H1 (cell line): ENCODE measurements at regions not wholly inside any gene's neighbourhood (a gene's known extent, or its start where the extent isn't known, plus 50 kb on each side); places are given as distances from the start of the nearest gene placed in this dataset.

Experiments
- CTCF ChIA-PET: fragments of 300-600 bp; sonication (Branson Sonifier 250); formaldehyde crosslinking; loops from one replicate; lab custom pipeline; 2021; ENCODE audit not compliant: partially characterized antibody; lab: Charles Lee
- POLR2A ChIA-PET: fragments of 300-600 bp; sonication (Branson Sonifier 250); formaldehyde crosslinking; loops from one replicate; lab custom pipeline; 2021; ENCODE audit warnings: inconsistent platforms; ENCODE audit not compliant: partially characterized antibody; lab: Charles Lee
- DNase-seq, 2 experiments: peaks; one replicate each; pipeline versions ENCODE4 v3.0.0 to v3.0.0-alpha.2; 2010 to 2022; ENCODE audit warnings: low spot score in 2 of 2, low read depth in 1 of 2, mixed read lengths in 1 of 2
- FAIRE-seq: peaks from 2 replicates; lab custom pipeline; 2011; peaks lifted over from hg19 to GRCh38; lab: Jason Lieb, UNC
- H2AFZ ChIP-seq: 2 replicates; pipeline ENCODE4 v1.8.1; 2012; ENCODE audit warnings: low read length, inconsistent platforms
- H2AK5ac ChIP-seq: 2 replicates; pipeline ENCODE4 v1.6.1; 2013; ENCODE audit warnings: low read depth, low read length
- H2BK120ac ChIP-seq: replicated peaks from 2 replicates; pipeline ENCODE3; 2013; ENCODE audit warnings: low read depth, low read length, inconsistent platforms
- H2BK12ac ChIP-seq: 2 replicates; pipeline ENCODE4 v1.6.1; 2013; ENCODE audit warnings: low read depth, low read length
- H2BK15ac ChIP-seq: 2 replicates; pipeline ENCODE4 v1.6.1; 2013; ENCODE audit warnings: low read length
- H2BK20ac ChIP-seq: 2 replicates; pipeline ENCODE4 v1.6.1; 2013; ENCODE audit warnings: low read length
- H2BK5ac ChIP-seq: 2 replicates; pipeline ENCODE4 v1.6.1; 2013; ENCODE audit warnings: low read depth, low read length
- H3K14ac ChIP-seq: 2 replicates; pipeline ENCODE4 v1.6.1; 2013; ENCODE audit warnings: inconsistent platforms; ENCODE audit not compliant: insufficient read length
- H3K18ac ChIP-seq: 2 replicates; pipeline ENCODE4 v1.6.1; 2013; ENCODE audit warnings: low read length; ENCODE audit errors: extremely low read depth
- H3K23ac ChIP-seq: 2 replicates; pipeline ENCODE4 v1.6.1; 2013; ENCODE audit warnings: inconsistent platforms; ENCODE audit not compliant: insufficient read length
- H3K23me2 ChIP-seq: 2 replicates; pipeline ENCODE4 v1.6.1; 2013; ENCODE audit warnings: low read depth, low read length
- H3K27ac ChIP-seq: 2 replicates; pipeline ENCODE4 v1.6.1; 2011; ENCODE audit warnings: low read depth, low read length, inconsistent platforms
- H3K27me3 ChIP-seq, 4 experiments: replicated peaks in 1 of 4; 1 replicate in 1 of 4; 2 replicates in 3 of 4; pipeline versions ENCODE4 v1.6.1 to v1.8.1; 2011 to 2013; ENCODE audit warnings: low read length in 3 of 4, mild to moderate bottlenecking in 3 of 4, inconsistent platforms in 2 of 4, mixed read lengths in 2 of 4, moderate library complexity in 1 of 4; ENCODE audit not compliant: control insufficient read depth in 3 of 4, insufficient read depth in 3 of 4; ENCODE audit errors: extremely low read depth in 1 of 4
- H3K36me3 ChIP-seq, 4 experiments: 2 replicates each; pipeline versions ENCODE4 v1.6.1 to v1.8.1; 2011 to 2013; ENCODE audit warnings: mild to moderate bottlenecking in 4 of 4, low read length in 3 of 4, moderate library complexity in 2 of 4, control low read depth in 1 of 4, inconsistent platforms in 1 of 4; ENCODE audit not compliant: insufficient read depth in 4 of 4, control insufficient read depth in 2 of 4
- H3K4ac ChIP-seq: replicated peaks from 2 replicates; pipeline ENCODE3; 2013; ENCODE audit warnings: low read length, low read depth, mixed read lengths, inconsistent platforms; ENCODE audit not compliant: insufficient read length
- H3K4me1 ChIP-seq, 4 experiments: replicated peaks in 1 of 4; 1 replicate in 1 of 4; 2 replicates in 3 of 4; pipeline versions ENCODE4 v1.6.1 to v1.8.1; 2011 to 2013; ENCODE audit warnings: low read length in 3 of 4, inconsistent platforms in 2 of 4, mixed read lengths in 1 of 4; ENCODE audit not compliant: insufficient read depth in 4 of 4, control insufficient read depth in 3 of 4
- H3K4me2 ChIP-seq, 2 experiments: 2 replicates each; pipeline versions ENCODE4 v1.6.1 to v1.8.1; 2011 to 2013; ENCODE audit warnings: low read depth in 2 of 2, low read length in 2 of 2, control low read depth in 1 of 2, inconsistent platforms in 1 of 2, mild to moderate bottlenecking in 1 of 2; ENCODE audit not compliant: insufficient read depth in 1 of 2
- H3K4me3 ChIP-seq, 4 experiments: fragments of 200-600, 300-600 bp in 1 of 4; sonication (generic), shearing (Covaris generic), sonication (Bioruptor Twin) in 1 of 4; 2 replicates each; pipeline versions ENCODE4 v1.5.1 to v1.8.1; 2011 to 2016; ENCODE audit warnings: low read length in 4 of 4, low read depth in 3 of 4, control low read depth in 2 of 4, inconsistent platforms in 2 of 4, mild to moderate bottlenecking in 2 of 4, mixed read lengths in 1 of 4, moderate library complexity in 1 of 4; ENCODE audit not compliant: insufficient read depth in 2 of 4; ENCODE audit errors: extremely low read depth in 1 of 4
- H3K56ac ChIP-seq: replicated peaks from 2 replicates; pipeline ENCODE3; 2013; ENCODE audit warnings: low read depth, mild to moderate bottlenecking, mixed read lengths, low read length, inconsistent platforms; ENCODE audit not compliant: insufficient read length
- H3K79me1 ChIP-seq: 2 replicates; pipeline ENCODE4 v1.6.1; 2013; ENCODE audit warnings: low read depth, low read length, control low read depth
- H3K79me2 ChIP-seq, 2 experiments: 2 replicates each; pipeline versions ENCODE4 v1.6.1 to v1.8.1; 2012 to 2013; ENCODE audit warnings: low read length in 2 of 2, mild to moderate bottlenecking in 2 of 2, inconsistent platforms in 1 of 2; ENCODE audit not compliant: insufficient read depth in 2 of 2, control insufficient read depth in 1 of 2
- H3K9ac ChIP-seq, 4 experiments: replicated peaks in 1 of 4; 1 replicate in 1 of 4; 2 replicates in 3 of 4; pipeline versions ENCODE4 v1.6.1 to v1.8.1; 2011 to 2013; ENCODE audit warnings: low read depth in 3 of 4, low read length in 3 of 4, control low read depth in 2 of 4, mild to moderate bottlenecking in 2 of 4, moderate library complexity in 2 of 4, inconsistent platforms in 1 of 4; ENCODE audit errors: extremely low read depth in 1 of 4
- H3K9me3 ChIP-seq, 2 experiments: 2 replicates each; pipeline versions ENCODE4 v1.6.1 to v1.8.1; 2012 to 2013; ENCODE audit warnings: mild to moderate bottlenecking in 2 of 2, moderate library complexity in 2 of 2, control low read depth in 1 of 2, inconsistent platforms in 1 of 2, low read depth in 1 of 2, low read length in 1 of 2, mixed read lengths in 1 of 2; ENCODE audit not compliant: insufficient read depth in 2 of 2
- H4K20me1 ChIP-seq, 2 experiments: replicated peaks in 1 of 2; 2 replicates each; pipeline versions ENCODE3 to v1.8.1; 2011 to 2013; ENCODE audit warnings: inconsistent platforms in 2 of 2, low read length in 2 of 2, mild to moderate bottlenecking in 1 of 2; ENCODE audit not compliant: insufficient read depth in 2 of 2, control insufficient read depth in 1 of 2
- H4K5ac ChIP-seq: 2 replicates; pipeline ENCODE4 v1.6.1; 2013; ENCODE audit warnings: low read length, low read depth, mixed read lengths, inconsistent platforms; ENCODE audit not compliant: insufficient read length
- H4K8ac ChIP-seq: 2 replicates; pipeline ENCODE4 v1.8.0; 2013; ENCODE audit warnings: mild to moderate bottlenecking, moderate library complexity, low read length, inconsistent platforms; ENCODE audit not compliant: insufficient read depth; ENCODE audit errors: extremely low read depth
- H4K91ac ChIP-seq: replicated peaks from 2 replicates; pipeline ENCODE3; 2013; ENCODE audit warnings: low read length, mixed read lengths, inconsistent platforms; ENCODE audit not compliant: insufficient read length
- ATF2 ChIP-seq: IDR thresholded peaks from 2 replicates; pipeline ENCODE4 v1.6.1; 2012; ENCODE audit warnings: low read length, inconsistent platforms
- ATF3 ChIP-seq: IDR thresholded peaks from 2 replicates; pipeline ENCODE4 v1.6.1; 2011; ENCODE audit warnings: low read depth, mild to moderate bottlenecking, low read length; ENCODE audit not compliant: insufficient read depth
- CHD1 ChIP-seq: IDR thresholded peaks from 2 replicates; pipeline ENCODE4 v1.6.1; 2012; ENCODE audit warnings: low read depth, low read length, improper control_type of control experiment
- CREB1 ChIP-seq: IDR thresholded peaks from 2 replicates; pipeline ENCODE4 v1.6.1; 2012; ENCODE audit warnings: inconsistent platforms
- GABPA ChIP-seq: IDR thresholded peaks from 2 replicates; pipeline ENCODE4 v1.6.1; 2011; ENCODE audit warnings: mild to moderate bottlenecking, low read length, moderate library complexity, borderline replicate concordance; ENCODE audit not compliant: insufficient read depth
- KDM4A ChIP-seq: IDR thresholded peaks from one replicate; pipeline ENCODE4 v1.7.1; 2012; ENCODE audit warnings: low read depth, mild to moderate bottlenecking, moderate library complexity, low read length, inconsistent platforms; ENCODE audit not compliant: severe bottlenecking
- KDM5A ChIP-seq: fragments of 200-600 bp; IDR thresholded peaks from 2 replicates; pipeline ENCODE4 v1.7.1; 2012; ENCODE audit warnings: mild to moderate bottlenecking, low read length, inconsistent platforms, mixed read lengths
- NRF1 ChIP-seq: IDR thresholded peaks from 2 replicates; pipeline ENCODE4 v1.6.1; 2011; ENCODE audit warnings: mild to moderate bottlenecking, low read depth, low read length, improper control_type of control experiment
- POLR2A ChIP-seq, 2 experiments: IDR thresholded peaks; 1 replicate in 1 of 2; 2 replicates in 1 of 2; pipeline ENCODE4 v1.6.1; 2011; ENCODE audit warnings: low read depth in 2 of 2, low read length in 2 of 2, mild to moderate bottlenecking in 2 of 2; ENCODE audit errors: control extremely low read depth in 1 of 2
- SAP30 ChIP-seq: fragments of 300-600 bp; sonication (generic); IDR thresholded peaks from 2 replicates; pipeline ENCODE4 v1.7.1; 2012; ENCODE audit warnings: low read length, moderate library complexity, mild to moderate bottlenecking, inconsistent platforms; ENCODE audit not compliant: insufficient read depth, insufficient replicate concordance
- SP1 ChIP-seq: IDR thresholded peaks from 2 replicates; pipeline ENCODE4 v1.6.1; 2011; ENCODE audit warnings: low read depth, low read length
- SP4 ChIP-seq: IDR thresholded peaks from 2 replicates; pipeline ENCODE4 v1.6.1; 2012; ENCODE audit warnings: low read length, inconsistent platforms
- TBP ChIP-seq: IDR thresholded peaks from 2 replicates; pipeline ENCODE4 v1.6.1; 2011; ENCODE audit warnings: low read depth, low read length, improper control_type of control experiment
- ZNF274 ChIP-seq: IDR thresholded peaks from 2 replicates; pipeline ENCODE4 v1.7.0; 2012; ENCODE audit warnings: low read length, borderline replicate concordance; ENCODE audit errors: extremely low read depth
- WGBS, 2 experiments: shearing (Covaris generic) in 1 of 2; methylation state at CpG; one replicate each; pipeline versions ENCODE4 v1.1.6 to v1.1.7; 2013 to 2015; ENCODE audit warnings: low lambda C conversion rate in 2 of 2, mixed read lengths in 2 of 2, inconsistent platforms in 1 of 2, low coverage in 1 of 2, missing lambda C conversion rate in 1 of 2; ENCODE audit not compliant: insufficient replicate concordance in 2 of 2, insufficient coverage in 1 of 2, insufficient read length in 1 of 2; ENCODE audit errors: extremely low coverage in 1 of 2, missing lambda C conversion rate in 1 of 2; 5-methylcytosine and 5-hydroxymethylcytosine counted together

DNA sequence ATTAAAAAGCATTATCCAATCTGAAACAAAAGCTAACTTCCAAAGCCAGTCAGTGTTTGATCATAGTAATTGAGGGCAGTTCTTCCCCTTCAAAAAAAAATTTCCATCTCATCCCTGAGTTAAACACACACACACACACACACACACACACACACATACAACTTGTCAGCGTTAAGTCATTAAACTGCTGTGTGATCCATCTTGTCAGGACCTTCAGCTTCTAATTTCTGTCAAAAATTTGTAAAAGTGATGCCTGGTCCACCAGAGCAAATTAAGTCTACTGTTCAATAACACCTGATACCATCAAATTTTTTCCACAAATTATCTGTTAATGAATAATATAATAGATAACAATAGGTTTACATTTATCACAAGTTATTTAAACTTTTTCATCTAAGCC, 198.7 kb downstream of the GPX5 start:
- Histone ChIP-seq H2BK20ac (no peak overlapping the region), H2BK5ac (no peak overlapping the region), H3K23me2 (peaks cover 4% of the 10 kb centered on the region), H3K4me3 (no peak overlapping the region), H3K14ac (no peak overlapping the region), H2AFZ (no peak overlapping the region), H3K9me3 (no peaks in the 10 kb centered on the region), H3K23ac (no peak overlapping the region), H3K27me3 (no peaks in the 10 kb centered on the region), H2BK15ac (no peak overlapping the region), H3K4me2 (no peak overlapping the region), H4K5ac (no peak overlapping the region), H4K8ac (no peak overlapping the region), H4K20me1 (no peaks in the 10 kb centered on the region), H3K4ac (no peak overlapping the region), H3K56ac (no peak overlapping the region), H4K91ac (no peak overlapping the region), H2BK12ac (no peak overlapping the region), H3K79me2 (no peaks in the 10 kb centered on the region), H3K18ac (no peak overlapping the region), H3K4me1 (no peaks in the 10 kb centered on the region; a peak in 1 of 7 replicates), H2AK5ac (no peak overlapping the region), H2BK120ac (no peak overlapping the region), H3K79me1 (no peaks in the 10 kb centered on the region), H3K9ac (no peak overlapping the region), H3K36me3 (no peaks in the 10 kb centered on the region), H3K27ac (no peak overlapping the region)
- FAIRE-seq (no peak), DNase-seq (no peak)
- CTCF ChIA-PET = interaction anchor here (0.9 kb wide), 1 partner anchor 114 kb away, joined by 3 read pairs; no protein-coding TSS in a partner anchor
- 81% methylated on average over 1 of the region's 1 CpG; no CpG with 5 or more reads in 1 of the 2 experiments for WGBS, 2 experiments
- POLR2A ChIA-PET = interaction anchor here (2.0 kb wide), 1 partner anchor 14 kb away, joined by 7 read pairs; no protein-coding TSS in a partner anchor
- TF ChIP-seq SP4 = no peak
- TF ChIP-seq SAP30 = no peak
- TF ChIP-seq POLR2A (IDR thresholded peaks at IDR 0.05; ENCODE audit: control extremely low read depth in 1 of 2, low read depth in 2 of 2, low read length in 2 of 2) = no peak
- TF ChIP-seq ATF2 = no peak
- no peak for TF ChIP-seq KDM4A
- no peak for TF ChIP-seq NRF1
- no peak for TF ChIP-seq CHD1
- TF ChIP-seq ATF3 = no peak
- TF ChIP-seq SP1 = no peak
- no peak for TF ChIP-seq ZNF274
- no peak for TF ChIP-seq TBP
- TF ChIP-seq KDM5A = no peak
- TF ChIP-seq CREB1 = no peak
- no peak for TF ChIP-seq GABPA
